ENCODE measurements at regions not wholly inside any gene's neighbourhood (a gene's known extent, or its start where the extent isn't known, plus 50 kb on each side); places are given as distances from the start of the nearest gene placed in this dataset.

DNA sequence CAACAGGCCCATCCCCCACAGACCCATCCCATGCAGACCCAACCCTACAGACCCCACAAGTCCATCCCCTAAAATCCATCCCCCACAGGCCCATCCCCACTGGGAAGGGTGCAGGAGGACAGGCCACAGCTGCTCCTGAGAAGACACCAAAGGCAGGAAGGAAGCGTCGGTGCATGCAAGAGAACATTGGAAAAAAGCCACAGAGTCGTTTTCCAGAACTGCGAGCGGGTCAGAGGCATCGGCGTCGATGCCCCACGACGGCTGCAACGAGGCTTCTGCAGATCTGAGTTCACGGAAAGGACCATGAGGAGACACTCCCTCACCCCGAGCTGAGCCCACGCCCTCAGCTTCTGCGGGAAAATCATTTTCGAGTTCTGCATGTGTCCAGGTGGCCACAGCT is 59.6 kb upstream of the GALNT9 start:
- no peaks in the 10 kb centered on the region for H3K27me3 ChIP-seq (ENCODE audit: insufficient read depth, low read length, poor library complexity, severe bottlenecking)
- H4K20me1 ChIP-seq (ENCODE audit: insufficient read depth, low read length, poor library complexity, severe bottlenecking) = no peaks in the 10 kb centered on the region
- no peak overlapping the region for H3K4me2 ChIP-seq (ENCODE audit: low read depth, low read length, poor library complexity, severe bottlenecking)
- H3K79me2 ChIP-seq (ENCODE audit: insufficient read depth, low read length) = no peaks in the 10 kb centered on the region
- H3K9me3 ChIP-seq (ENCODE audit: insufficient read depth, low read depth, low read length) = no peaks in the 10 kb centered on the region
- TF ChIP-seq EZH2phosphoT487 (IDR thresholded peaks at IDR 0.05; ENCODE audit: borderline replicate concordance) = no peak
- TF ChIP-seq, protein P1, sequence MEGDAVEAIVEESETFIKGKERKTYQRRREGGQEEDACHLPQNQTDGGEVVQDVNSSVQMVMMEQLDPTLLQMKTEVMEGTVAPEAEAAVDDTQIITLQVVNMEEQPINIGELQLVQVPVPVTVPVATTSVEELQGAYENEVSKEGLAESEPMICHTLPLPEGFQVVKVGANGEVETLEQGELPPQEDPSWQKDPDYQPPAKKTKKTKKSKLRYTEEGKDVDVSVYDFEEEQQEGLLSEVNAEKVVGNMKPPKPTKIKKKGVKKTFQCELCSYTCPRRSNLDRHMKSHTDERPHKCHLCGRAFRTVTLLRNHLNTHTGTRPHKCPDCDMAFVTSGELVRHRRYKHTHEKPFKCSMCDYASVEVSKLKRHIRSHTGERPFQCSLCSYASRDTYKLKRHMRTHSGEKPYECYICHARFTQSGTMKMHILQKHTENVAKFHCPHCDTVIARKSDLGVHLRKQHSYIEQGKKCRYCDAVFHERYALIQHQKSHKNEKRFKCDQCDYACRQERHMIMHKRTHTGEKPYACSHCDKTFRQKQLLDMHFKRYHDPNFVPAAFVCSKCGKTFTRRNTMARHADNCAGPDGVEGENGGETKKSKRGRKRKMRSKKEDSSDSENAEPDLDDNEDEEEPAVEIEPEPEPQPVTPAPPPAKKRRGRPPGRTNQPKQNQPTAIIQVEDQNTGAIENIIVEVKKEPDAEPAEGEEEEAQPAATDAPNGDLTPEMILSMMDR (conservative IDR thresholded peaks at IDR 0.05; ENCODE audit: low read length) = no peak
- no peaks in the 10 kb centered on the region for H3K4me1 ChIP-seq (ENCODE audit: insufficient read depth, low read length, poor library complexity, severe bottlenecking)
- H3K36me3 ChIP-seq (ENCODE audit: insufficient read depth, low read length) = no peaks in the 10 kb centered on the region
- H3K4me3 ChIP-seq (ENCODE audit: low read length, poor library complexity, severe bottlenecking) = no peak overlapping the region
- H3K9me2 ChIP-seq (replicated peaks; ENCODE audit: low read depth, low read length) = no peaks in the 10 kb centered on the region
- no peaks in the 10 kb centered on the region for H3F3A ChIP-seq (ENCODE audit: low read depth)
- no peak overlapping the region for H2AFZ ChIP-seq (ENCODE audit: low read length)
- H3K9ac ChIP-seq (ENCODE audit: low read depth, low read length, poor library complexity, severe bottlenecking) = no peak overlapping the region

DNA sequence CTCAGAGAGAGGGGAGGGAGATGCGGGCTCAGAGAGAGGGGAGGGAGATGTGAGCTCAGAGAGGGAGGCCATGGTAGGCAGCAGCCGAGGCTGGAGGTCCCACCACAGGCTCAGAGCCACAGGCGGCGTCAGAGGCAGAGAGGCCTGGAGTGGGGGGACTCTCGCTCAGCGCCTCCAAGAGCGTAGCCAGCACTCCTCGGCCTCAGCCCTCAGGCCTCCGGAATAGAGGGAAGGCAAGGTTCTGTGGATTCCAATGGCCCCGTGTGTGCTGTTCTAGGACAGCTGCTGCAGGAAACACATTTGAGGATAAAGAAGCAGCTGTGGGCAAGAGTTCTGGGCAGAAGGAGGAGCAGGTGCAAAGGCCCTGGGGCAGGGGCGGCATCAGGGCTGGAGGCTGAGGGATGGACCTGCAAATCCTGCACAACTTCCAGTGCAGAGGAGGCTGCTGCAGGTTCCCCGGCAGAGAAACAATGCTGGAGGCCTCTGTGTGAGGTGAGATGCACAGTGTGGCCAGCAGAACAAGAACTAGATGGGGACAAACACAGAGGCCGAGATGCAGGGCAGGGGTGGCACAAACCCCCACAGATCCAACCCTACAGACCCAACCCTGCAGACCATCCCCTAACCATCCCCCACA is 59.1 kb upstream of the GALNT9 start:
- no peaks in the 10 kb centered on the region for H3F3A ChIP-seq (ENCODE audit: low read depth)
- no peaks in the 10 kb centered on the region for H3K36me3 ChIP-seq (ENCODE audit: insufficient read depth, low read length)
- no peaks in the 10 kb centered on the region for H4K20me1 ChIP-seq (ENCODE audit: insufficient read depth, low read length, poor library complexity, severe bottlenecking)
- no peaks in the 10 kb centered on the region for H3K79me2 ChIP-seq (ENCODE audit: insufficient read depth, low read length)
- no peaks in the 10 kb centered on the region for H3K9me3 ChIP-seq (ENCODE audit: insufficient read depth, low read depth, low read length)
- no peak overlapping the region for H3K4me2 ChIP-seq (ENCODE audit: low read depth, low read length, poor library complexity, severe bottlenecking)
- H3K9me2 ChIP-seq (replicated peaks; ENCODE audit: low read depth, low read length) = no peaks in the 10 kb centered on the region
- no peak for TF ChIP-seq EZH2phosphoT487 (IDR thresholded peaks at IDR 0.05; ENCODE audit: borderline replicate concordance)
- TF ChIP-seq, protein P1 (conservative IDR thresholded peaks at IDR 0.05; ENCODE audit: low read length) = no peak
- H3K4me3 ChIP-seq (ENCODE audit: low read length, poor library complexity, severe bottlenecking) = no peak overlapping the region
- no peaks in the 10 kb centered on the region for H3K4me1 ChIP-seq (ENCODE audit: insufficient read depth, low read length, poor library complexity, severe bottlenecking)
- no peaks in the 10 kb centered on the region for H3K27me3 ChIP-seq (ENCODE audit: insufficient read depth, low read length, poor library complexity, severe bottlenecking)
- H3K9ac ChIP-seq (ENCODE audit: low read depth, low read length, poor library complexity, severe bottlenecking) = no peak overlapping the region
- H2AFZ ChIP-seq (ENCODE audit: low read length) = no peak overlapping the region

DNA sequence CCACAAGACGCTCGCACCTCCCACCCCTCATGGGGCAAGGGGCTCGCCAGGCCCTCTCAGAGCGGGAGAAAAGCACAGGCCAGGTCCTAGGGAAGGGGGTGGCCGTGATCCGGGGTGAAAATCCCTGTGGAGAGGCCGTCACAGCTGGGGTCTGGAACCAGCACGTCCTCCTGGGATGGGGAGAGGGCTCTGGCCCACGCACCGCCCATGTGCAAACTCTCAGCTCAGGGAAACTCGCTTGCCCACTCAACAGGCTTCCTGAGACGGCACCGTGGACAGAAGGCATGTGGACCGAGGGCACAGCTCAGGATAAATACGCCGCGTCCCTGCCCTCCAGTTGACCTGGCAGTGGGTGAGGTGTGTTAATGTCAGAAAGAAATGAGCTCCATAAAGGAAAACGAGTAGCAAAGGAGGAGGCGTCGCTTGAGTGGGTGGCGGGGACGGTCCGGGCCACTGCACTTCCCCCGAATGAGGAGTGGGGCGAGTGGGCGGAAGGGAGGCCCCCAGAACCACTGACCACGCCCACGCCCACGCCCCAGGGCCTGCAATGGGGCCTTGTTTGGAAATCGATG is 57.6 kb upstream of the GALNT9 start:
- Histone ChIP-seq H3K9me2 (replicated peaks; ENCODE audit: low read depth, low read length) (no peaks in the 10 kb centered on the region), H3K4me2 (ENCODE audit: low read depth, low read length, poor library complexity, severe bottlenecking) (no peak overlapping the region), H3F3A (ENCODE audit: low read depth) (no peaks in the 10 kb centered on the region), H3K4me1 (ENCODE audit: insufficient read depth, low read length, poor library complexity, severe bottlenecking) (no peaks in the 10 kb centered on the region), H3K9ac (ENCODE audit: low read depth, low read length, poor library complexity, severe bottlenecking) (no peak overlapping the region), H3K9me3 (ENCODE audit: insufficient read depth, low read depth, low read length) (no peaks in the 10 kb centered on the region), H3K4me3 (ENCODE audit: low read length, poor library complexity, severe bottlenecking) (no peak overlapping the region), H3K27me3 (ENCODE audit: insufficient read depth, low read length, poor library complexity, severe bottlenecking) (no peaks in the 10 kb centered on the region), H2AFZ (ENCODE audit: low read length) (no peak overlapping the region), H4K20me1 (ENCODE audit: insufficient read depth, low read length, poor library complexity, severe bottlenecking) (no peaks in the 10 kb centered on the region), H3K36me3 (ENCODE audit: insufficient read depth, low read length) (no peaks in the 10 kb centered on the region), H3K79me2 (ENCODE audit: insufficient read depth, low read length) (no peaks in the 10 kb centered on the region)
- no peak for TF ChIP-seq EZH2phosphoT487 (IDR thresholded peaks at IDR 0.05; ENCODE audit: borderline replicate concordance)
- TF ChIP-seq, protein P1 (conservative IDR thresholded peaks at IDR 0.05; ENCODE audit: low read length) = no peak
